GM21576 (cell line): ENCODE measurements at regions not wholly inside any gene's neighbourhood (a gene's known extent, or its start where the extent isn't known, plus 50 kb on each side); places are given as distances from the start of the nearest gene placed in this dataset.
"Not testable (repeated sequence)": the region's sequence is repeated elsewhere in the genome, so short reads cannot be mapped to it uniquely, and the experiment has no call there.

Experiments
- ATAC-seq: cut with Tn5 transposase; IDR thresholded peaks from one replicate; pipeline ENCODE4 v1.9.1; 2021; ENCODE audit warnings: mild to moderate bottlenecking, moderate library complexity; ENCODE audit not compliant: unreplicated experiment

DNA sequence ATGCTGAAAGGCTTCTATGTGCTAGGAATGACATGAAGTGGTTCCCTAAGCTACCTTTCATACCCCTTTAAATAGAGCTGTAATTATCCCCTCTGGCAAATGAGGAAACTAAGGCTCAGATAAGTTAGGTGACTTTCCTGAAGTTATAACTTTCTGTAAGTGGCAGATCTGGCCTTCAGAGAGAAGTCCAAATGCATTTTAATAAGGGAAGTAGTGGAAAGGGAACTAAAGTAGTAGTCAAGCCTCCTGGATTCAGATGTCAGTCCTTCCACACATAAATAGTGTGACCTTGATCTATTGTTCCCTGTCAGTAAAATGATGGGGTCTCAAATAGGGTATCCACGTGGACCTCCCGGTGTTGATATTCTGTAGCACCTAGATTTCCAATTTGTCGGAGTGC lies 277.7 kb downstream of the EDEM1 start:
- ATAC-seq: no peak

DNA sequence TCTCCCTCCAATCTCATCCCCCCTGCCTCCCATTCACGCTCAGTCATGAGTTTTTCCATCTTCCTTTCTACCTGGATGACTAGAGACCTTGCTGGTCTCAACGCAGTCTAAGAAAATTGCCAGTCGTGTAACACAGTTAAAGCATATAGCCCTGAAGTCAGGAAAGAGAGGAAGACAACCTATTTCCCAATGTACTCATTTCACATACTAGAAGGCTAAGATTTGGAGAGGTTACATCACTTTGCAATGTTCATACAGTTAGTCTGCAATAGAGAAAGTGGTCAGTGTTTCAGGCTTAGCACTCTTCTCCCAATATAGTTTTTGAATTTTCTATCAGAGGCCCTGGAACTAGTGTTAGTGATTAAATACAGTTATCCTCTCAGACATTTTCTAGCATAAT lies 278.6 kb downstream of the EDEM1 start:
- ATAC-seq: no peak

DNA sequence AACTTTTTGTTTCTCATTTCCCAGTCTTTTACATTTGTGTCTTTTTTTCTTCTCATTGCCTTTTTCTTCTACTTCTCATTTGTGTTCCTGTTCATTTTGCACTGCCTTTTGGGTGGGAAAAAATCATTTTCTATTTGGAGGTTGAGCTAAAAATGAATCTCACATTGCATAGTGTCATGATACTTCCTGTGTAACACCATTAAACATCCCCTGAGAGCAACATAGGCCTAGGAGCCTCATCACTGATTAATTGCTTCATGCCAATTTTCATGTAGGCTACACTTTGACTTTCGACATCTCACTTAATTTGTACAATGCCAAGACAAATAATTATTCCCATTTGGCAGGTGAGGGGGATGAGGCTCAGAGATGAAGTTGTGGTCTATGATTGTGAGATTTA lies 279.2 kb downstream of the EDEM1 start:
- no peak for ATAC-seq

DNA sequence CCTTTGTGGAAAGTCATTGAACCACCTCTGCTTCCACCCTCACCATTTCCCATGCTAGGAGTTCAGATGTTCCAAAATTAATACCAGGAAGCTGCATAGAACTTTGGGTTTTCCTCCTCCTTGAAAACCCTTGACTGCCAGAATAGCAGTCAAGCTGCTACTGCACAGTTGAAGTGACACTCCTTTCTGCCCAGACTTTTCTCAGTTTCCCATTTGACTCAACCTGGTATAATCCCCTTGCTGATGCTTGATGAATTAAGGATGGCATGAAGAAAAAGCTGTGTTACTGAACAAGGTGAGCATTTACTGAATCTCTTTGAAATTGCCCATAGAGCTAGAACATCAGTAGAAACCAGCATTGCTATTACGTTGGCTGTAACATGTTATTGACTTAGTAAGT lies 286.0 kb downstream of the EDEM1 start:
- no peak for ATAC-seq

DNA sequence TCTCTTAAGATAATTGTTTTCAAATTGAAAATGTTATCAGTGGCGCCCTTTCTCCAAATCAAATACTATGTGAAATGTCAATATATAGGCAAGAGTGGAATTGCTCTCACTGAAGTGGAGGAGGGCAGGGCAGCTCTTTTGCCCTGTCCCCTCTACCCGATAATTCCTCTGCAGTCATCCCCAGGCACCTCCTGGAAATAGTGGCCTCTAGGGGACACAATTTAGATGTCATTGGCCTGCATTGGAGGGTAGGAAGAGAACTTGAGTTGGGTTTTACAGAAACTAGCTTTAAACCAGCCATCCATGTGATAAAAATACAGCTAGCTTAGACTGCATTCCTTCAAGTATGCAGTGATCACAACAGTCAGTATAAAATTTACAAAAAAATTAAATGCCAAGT lies 288.9 kb downstream of the EDEM1 start:
- ATAC-seq: no peak

DNA sequence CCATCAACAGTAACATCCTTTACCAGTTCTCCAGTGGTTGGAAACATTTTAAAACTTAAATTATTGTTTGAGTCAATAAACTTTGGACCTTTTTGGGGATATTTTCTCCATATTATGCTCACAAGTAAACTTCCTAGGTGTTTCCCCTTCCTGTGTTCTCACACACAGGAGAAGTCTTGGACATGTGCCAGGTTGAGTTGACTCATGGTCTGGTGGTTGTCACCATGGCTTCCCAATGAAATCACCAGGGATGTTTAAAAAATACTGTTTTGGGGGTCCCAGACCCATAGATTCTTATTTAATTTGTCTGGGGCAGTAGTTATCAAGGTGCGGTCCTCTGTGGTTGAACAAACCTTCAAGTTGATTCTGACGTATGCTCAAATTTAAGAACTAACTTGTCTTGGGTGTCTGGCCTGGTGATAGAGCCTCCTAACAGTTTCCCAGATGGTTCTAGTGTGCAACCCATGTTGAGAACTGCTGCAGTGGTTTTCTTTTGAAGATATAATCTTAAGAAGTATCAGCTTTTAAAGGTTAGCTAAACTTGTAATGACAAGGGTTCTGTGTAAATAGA lies 291.8 kb downstream of the EDEM1 start:
- ATAC-seq: no peak

DNA sequence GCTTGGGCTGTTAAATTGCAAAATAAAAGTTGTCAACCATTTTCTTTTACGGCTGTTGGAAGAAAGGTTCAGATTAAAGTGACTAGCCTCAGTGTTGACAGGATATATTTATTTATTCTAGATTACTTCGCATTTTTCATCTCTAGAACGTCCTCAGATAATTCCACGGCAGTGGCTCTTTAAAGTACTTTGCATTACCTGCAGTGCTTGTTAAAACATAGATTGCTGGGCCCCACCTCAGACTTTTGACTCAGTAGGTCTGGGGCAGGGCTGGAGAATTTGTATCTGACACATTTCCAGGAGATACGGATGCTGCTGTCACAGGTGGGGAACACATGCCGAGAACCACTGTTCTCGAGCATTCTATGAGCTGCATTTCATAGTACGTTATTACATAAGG lies 292.7 kb downstream of the EDEM1 start:
- ATAC-seq: no peak

DNA sequence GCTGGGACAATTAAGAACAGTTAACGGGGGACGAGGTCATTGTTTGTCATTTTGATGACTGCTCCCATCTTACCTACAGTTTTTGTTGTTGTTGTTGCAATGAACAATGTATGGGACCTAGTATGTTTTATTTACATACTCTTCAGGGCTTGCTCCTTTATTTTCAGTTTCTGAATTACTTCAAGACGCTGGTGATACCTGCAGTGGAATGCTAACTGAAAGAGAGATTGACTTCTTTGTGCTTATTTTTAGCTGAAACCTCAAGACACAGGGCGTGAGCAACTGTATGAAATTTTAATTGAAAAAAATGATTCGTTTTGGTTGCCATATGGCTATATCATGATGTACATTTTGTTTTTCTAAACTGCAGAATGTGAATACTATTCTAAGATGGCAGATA lies 297.9 kb downstream of the EDEM1 start:
- peak; percentile 42 for ATAC-seq

DNA sequence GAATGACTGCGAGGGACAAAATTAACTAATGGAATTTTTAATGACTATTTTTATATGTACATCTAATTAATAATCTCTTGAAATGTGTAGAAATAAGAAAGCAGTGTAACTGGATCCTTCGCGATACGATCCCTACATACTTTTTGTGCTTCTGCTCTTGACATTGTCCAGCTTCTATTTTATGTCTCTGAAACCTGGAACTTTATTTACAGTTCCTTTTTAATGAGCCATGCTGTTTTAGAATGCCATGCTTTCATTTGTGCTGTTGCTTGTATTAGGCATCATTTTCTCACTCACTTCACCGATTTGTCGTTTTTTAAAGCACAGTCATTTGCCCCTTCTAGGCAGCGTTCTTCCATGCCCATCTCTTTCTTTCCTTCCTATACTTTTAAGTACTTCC lies 301.3 kb downstream of the EDEM1 start:
- no peak for ATAC-seq

DNA sequence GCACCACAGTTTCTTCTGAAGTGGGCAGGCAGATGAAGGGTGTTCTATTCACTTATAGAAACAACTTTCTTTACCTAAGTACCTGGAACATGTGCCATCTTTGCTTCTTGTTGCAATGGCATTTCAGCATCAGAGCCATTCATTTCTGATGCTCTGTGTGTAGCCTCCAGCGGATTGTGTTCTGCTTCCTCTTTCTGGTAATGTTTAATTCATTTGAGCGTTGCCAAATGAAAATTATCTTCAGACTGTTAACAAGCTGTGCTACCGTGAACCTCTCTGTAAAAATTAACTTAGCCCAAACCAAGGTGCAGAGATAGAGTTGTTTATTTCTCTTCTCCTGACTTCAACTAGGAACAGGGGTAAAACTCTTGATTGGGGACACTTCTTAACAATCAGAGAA lies 302.0 kb downstream of the EDEM1 start:
- peak; percentile 66 for ATAC-seq

DNA sequence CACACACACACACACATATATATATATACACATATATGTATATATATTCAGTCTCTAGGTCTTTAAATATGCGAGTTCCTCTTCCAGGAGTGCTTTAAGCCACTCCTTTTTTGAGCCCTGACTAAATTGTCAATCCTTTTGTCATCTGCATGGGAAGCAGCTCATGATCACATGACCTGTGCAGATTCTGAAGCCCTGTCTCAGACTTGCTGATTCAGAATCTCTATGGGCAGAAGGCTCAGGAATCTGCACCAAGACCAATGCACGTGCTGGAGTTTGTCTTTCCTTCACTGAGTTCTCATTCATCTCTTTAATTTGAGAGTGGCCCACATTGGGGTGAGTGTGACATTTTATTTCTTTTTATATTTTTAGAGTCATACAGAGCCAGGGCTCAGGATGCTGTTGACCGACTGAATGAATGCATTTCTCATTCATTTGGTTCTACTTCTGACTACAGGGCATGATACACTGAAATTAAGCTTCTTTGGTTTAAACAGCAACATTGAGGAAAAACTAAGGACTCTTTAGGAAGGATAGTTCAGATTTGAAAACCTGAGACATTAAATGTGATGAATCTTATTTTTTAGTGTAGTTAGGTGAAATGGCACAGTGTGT lies 307.5 kb downstream of the EDEM1 start:
- ATAC-seq: no peak

DNA sequence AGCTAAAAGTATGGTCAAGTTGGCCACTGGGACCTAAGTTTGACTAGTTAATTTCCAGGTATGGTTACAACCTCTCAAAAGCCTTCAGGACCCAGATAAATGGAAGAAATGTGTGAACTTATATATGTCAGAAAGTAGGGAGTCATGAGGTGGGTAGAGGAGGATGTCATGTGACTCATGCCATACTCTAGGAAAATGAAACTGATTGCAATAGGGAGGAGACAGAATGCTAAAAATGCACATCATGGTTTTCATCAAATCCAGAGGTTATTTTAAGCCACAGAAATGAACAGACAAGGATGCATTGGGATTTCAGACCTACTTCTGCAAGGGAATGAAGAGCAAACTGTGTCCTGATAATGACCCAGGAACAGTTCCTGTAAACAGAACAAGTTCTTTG lies 310.0 kb downstream of the EDEM1 start:
- ATAC-seq: no peak

DNA sequence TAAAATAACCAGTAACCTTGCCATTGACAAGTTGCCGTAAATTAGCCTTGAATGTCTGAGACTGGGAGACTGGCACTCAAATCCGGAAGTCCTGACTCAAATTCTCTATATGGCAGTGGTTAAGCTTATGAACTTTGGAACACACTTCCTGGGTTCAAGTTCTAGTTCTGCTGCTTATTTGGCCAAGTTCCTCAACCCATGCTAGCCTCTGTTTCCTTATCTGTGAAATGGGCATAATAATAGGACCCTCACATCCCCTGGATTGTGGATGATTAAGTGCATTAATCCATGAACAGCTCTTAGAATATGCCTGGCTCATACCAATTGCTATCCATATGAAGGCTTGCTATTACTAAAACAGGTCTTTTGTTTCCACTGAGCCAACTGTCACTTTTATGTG lies 311.5 kb downstream of the EDEM1 start:
- peak; percentile 27 for ATAC-seq

DNA sequence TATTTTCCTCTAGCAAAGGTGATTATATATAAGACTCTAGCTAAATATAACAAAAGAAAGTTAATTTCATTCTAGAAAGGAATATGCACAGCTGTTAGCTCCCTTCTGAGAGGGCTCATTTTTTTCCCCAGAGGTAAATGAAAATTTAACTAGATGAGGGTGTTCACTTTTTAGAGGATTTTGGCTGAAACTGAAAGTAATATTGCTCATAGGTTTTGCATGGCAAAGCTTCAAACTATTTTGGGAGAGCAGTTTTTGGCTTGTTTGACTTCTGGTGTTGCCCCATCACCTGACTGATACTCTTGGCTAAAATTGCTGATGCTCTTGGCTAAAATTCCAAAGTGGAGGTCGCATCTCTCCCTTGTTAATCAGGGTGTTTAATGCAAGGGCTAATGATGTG lies 311.9 kb downstream of the EDEM1 start:
- peak; percentile 91 for ATAC-seq

DNA sequence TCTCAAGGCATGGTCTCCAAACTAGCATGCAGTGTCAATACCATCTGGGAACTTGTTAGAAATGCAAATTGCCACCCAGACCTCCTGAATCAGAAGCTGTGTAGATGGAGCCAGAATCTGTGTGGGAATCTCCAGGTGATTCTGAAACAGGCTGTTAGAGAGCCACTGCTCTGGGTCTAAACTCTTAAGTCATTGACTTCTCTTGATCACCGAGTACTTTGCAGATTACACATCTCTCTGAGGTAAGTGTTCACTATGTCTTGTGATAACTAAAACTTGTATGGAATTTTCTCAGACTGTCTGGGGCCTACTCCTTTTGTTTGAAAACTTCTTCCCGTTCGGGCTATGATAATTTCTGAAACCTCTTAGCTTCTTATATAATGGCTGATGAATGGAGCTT lies 315.6 kb downstream of the EDEM1 start:
- no peak for ATAC-seq

DNA sequence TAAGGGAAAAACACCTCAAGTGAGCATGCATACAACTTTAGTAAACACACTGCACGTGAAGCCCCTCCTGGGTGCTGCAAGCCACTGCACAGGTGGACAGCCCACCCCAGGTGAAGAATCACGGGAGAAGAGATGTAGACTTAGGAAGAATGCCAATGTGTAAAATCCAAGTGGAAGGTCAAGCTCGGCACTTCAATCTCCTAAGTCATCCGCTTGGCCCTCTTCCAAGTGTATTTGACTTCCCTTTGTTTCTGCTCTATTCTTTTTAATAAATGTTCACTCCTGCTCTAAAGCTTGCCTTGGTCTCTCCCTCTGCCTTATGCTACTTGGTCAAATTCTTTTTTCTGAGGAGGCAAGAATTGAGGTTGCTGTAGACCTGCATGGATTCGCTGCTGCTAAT lies 316.6 kb downstream of the EDEM1 start:
- ATAC-seq: no peak

DNA sequence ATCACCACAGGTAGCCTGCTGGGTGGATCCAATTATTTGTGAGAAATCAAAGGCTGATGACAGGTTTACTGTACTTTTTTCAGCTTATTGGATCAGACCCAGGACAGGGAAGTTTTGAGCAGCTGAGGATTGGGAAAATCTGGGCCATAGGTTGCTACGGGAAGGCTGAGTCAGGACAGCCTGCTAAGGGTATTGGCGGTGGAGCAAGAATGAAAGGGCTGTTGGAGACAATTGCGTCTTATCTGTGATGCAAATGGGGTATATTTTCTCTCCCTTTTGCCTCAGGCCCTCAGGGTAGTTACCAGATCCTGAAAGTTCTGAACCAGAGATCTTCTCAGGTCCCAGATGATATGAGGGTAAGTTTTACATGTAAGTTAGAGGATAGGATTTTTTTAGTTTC lies 317.7 kb downstream of the EDEM1 start:
- ATAC-seq: no peak

DNA sequence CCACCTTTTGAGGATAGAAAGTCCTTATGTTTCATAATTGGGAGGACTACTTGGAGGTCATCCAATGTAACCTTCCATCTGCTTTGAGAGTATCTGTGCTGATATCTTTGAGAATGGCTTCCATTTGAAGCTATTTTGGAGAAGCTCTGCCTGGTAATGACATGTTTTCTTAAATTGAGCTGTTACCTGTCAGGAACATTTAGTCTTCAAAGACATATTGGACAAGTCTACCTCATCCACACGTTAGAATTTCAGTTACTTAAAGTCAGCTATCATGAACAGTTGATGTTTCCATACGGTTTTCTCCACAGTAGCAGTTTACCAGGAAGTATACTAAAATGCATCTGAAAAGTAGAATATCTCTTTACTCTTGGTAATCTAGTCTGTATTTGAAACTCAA lies 318.5 kb downstream of the EDEM1 start:
- no peak for ATAC-seq

DNA sequence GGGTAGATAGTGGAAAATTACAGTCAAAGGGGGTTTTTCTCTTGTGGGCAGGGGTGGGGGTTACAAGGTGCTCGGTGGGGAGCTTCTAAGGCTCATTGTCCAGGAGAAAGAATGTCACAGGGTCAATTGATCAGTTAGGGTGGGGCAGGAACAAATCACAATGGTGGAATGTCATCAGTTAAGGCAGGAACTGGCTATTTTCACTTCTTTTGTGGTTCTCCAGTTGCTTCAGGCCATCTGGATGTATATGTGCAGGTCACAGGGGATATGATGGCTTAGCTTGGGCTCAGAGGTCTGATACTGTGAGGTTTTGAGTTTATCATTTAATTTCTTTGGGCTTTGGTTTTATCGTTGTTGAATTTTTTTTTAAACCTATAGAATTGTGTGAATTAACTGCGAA lies 321.4 kb downstream of the EDEM1 start:
- not testable (repeated sequence) for ATAC-seq

DNA sequence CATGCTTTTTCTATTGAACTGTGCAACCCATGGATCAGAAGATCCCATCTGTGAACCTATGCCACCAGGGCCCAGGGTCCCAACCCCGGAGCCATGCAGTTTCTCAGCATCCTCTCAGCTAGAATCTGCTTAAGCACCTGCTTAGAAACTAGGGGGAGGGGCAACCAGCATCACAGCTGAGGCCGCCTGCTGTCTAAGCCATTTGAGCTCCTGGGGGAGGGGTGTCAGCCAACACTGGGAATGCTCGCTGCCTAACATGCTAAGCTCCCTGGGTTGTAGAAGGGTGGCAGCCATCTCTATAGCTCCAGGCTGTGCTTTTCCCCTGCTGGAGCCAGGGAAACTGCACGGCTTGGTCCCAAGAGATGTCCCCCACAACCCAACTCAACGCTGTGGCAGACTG lies 322.8 kb downstream of the EDEM1 start:
- no peak for ATAC-seq

DNA sequence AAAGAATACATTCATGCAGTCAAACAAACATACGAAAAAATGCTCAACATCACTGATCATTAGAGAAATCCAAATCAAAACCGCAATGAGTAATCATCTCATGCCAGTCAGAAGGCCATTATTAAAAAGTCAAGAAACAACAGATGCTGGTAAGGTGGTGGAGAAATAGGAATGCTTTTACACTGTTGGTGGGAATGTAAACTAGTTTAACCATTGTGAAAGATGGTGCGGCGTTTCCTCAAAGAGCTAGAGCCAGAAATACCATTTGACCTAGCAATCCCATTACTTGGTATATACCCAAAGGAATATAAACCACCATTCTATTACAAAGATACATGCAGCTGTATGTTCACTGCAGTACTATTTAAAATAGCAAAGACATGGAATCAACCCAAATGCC lies 330.4 kb downstream of the EDEM1 start:
- no peak for ATAC-seq

DNA sequence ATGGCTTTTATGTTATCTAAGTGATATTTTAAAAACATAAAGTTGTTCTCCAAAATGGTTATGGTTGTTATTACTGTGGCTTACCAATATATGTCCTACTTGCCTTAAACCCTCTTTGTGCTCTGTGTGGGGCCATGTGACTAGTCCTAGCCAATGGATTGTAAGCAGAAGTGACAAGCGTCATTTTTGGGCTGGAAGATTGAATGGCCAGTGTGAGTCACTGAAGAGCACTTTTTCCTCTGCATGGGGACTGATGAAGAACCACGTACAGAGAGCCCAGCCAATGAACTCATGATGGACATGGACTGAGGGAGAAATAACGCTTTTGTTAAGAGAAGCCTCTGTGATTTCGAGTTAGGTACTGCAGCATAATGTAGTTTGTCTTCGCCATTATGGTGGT lies 332.7 kb downstream of the EDEM1 start:
- no peak for ATAC-seq

DNA sequence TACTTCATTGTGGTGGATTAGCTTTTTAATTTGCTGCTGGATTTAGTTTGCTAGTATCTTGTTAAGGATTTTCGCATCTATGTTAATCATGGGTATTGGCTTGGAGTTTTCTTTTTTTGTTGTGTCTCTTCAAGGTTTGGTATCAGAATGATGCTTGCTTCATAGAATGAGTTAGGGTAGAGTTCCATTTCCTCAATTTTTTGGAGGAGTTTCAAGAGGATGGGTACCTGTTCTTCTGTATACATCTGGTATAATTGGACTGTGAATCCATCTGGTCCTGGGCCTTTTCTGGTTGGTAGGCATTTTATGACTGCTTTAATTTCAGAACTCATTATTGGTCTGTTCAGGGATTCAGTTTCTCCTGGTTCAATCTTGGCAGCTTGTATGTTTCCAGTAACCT lies 335.6 kb downstream of the EDEM1 start:
- no peak for ATAC-seq
